Skin of body (tissue), 1 donor: ENCODE measurements at regions not wholly inside any gene's neighbourhood (a gene's known extent, or its start where the extent isn't known, plus 50 kb on each side); places are given as distances from the start of the nearest gene placed in this dataset.
A peak's percentile ranks its signal among the peaks of the same experiment; 100 is the strongest.

ENCODE experiments used
- DNase-seq: peaks from one replicate; lab custom pipeline; 2025; lab: John Stamatoyannopoulos, UW

DNA sequence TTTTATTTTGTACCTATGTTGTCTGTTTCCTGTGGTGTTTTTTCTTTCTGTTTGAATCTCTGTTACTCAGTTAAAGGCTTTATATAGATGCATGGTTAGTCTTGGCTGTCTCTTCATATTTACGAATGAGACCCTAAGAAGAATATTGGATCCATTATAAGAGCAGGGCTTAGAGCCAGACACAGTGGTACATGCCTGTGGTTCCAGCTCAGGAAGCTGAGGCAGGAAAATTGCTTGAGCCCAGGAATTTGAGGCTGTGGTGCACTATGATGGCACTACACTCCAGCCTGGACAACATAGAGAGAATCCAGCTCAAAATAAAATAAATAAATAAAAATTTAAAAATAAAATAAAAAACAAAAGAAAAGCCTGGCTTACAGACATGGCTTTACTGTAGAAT, 211.1 kb downstream of the SOD2 start:
- DNase-seq = no peak

DNA sequence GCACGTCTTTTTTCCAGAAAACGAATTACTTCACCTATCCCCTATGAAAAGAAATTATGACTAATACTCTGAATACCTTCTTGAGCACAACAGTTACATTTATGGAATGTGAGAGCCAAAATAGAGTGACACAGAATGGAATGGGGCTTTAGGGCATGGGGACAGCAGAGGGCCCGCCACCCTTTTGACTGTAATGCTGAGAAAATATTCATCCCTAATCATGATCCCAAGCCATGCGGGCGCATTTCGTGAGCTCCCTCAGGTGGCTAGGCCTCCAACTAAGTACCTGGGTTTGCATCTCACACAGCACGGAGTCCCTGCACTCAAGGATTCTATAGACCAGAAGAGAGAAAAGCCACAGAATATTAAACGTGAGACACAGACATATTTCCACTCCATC, 212.6 kb downstream of the SOD2 start:
- DNase-seq = no peak

DNA sequence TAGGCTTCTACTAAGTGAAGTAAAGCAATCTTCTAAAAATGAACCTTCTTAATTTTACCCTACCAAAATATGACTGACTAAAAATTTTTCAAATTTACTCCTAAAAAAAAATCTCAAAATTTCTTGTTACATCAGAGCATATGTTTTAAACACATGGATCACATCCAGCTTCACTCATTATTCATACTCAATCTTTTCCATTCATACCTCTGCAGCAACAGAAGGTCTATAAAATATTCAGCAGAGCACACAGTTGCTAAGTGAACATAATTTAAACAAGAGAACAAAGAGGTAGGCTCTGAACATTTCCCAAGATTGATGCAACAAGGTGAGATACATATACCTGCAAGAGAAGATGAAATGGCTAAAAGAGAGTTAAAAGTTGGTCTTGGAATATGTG, 213.9 kb downstream of the SOD2 start:
- DNase-seq = no peak

DNA sequence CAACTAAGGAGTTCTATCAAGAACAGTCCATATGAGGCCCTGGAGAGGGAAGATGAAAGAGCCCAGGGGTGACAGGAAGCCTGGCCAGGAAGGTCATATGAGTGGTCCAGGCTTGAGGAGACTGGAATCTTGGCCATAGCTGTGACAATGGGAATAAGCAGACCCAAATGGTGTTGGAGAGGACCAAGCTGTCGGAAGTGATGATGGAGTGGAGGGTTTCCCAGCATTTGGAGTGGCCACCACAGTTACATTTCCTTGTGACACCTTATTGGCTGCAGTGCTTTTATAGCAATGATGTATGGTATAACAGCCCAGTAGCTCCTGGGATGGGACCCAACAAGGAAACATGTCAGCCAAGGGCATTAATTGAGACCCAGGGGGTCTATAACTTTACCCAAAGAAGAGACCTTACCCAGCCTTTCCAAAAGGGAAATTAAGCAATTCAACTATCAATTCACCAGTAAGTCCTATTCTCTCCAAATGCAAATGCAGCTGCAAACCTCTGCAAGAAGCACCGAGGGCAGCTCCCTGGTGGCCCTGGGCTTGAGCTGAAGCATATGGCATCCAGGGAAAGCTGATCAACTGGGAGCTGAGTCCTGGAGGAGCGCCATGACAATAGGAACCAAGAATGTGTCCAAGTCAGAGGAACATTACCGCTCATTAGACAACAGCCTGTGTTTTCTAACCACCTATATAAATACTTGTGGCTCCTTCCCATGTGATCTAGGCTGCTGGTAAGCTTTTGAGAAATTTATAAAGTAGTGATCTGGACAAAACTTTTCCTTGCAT, 219.4 kb downstream of the SOD2 start:
- peak; percentile 78 for DNase-seq

DNA sequence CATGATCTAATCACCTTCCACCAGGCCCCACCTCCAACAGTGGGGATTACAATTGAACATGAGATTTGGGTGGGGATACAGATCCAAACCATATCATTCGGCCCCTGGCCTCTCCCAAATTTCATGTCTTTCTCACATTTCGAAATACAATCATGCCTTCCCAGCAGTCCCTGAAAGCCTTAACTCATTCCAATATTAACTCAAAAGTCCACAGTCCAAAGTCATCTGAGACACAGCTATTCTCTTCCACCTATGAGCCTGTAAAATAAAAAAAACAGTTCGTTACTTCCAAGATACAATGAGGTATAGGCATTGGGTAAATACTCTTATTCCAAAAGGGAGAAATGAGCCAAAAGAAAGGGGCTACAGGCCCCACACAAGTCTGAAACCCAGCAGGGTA, 222.6 kb downstream of the SOD2 start:
- no peak for DNase-seq

DNA sequence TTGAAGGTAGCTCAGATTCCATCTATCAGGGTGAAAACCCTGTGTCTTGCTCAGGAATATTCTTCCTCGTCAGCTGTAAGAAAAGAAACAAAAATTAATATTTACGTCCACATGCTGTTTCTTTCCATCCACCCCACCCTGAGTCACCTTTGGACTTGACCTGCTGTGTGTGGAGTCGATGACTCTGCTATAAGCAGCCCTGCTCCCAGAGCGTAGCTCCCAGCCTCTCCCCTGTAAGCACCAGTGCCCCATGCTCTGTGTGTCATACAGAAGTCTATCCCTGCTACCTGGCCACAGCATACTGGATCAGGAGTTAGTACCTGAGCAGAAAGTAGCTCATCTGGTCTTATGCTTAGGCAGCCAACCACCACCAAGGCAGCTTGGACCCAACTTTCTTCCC, 223.6 kb downstream of the SOD2 start:
- no peak for DNase-seq

DNA sequence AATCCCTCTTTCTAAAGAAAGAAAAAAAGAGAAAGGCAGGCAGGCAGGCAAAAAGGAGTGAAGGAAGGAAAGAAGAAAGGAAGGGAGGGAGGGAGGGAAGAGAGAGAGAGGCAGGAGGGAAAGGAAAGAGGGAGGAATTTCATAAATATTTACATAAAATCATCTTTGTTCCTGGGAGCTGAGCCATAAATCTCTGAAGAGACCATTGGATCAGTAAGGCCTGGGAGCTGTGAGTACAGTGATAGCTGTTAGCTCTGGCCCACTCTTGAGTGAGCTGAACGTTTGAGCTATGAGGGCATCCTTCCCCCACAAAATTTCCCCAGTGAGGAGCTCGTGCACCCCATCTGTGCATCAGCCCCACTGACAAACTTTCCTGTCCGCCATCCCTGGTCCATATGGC, 224.0 kb downstream of the SOD2 start:
- no peak for DNase-seq

DNA sequence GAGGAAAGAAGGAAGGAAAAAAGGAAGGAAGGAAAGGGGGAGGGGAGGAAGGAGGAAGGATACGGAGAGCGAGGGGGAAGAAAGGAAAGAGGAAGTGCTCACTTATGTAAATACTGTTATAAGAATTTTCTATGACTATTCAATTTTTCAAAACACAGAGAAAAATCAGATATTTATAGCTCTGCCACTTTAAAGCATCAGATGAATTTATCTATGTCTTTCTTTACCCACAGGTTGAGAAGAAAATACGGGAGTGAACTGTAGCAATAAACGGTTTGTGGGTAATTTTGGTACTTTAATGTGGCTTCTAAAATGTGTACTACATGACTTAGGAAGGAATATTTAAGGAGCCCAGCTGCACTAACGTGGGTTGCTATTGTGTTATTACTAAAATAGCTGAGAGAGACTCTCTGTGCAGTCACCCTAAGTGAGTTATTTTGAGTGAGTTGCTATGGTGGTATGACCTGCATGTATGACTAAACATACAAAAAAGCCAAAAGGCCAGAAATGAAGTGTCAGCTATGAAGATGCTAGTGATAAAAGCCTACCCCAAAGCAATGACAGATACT, 225.5 kb downstream of the SOD2 start:
- no peak for DNase-seq

DNA sequence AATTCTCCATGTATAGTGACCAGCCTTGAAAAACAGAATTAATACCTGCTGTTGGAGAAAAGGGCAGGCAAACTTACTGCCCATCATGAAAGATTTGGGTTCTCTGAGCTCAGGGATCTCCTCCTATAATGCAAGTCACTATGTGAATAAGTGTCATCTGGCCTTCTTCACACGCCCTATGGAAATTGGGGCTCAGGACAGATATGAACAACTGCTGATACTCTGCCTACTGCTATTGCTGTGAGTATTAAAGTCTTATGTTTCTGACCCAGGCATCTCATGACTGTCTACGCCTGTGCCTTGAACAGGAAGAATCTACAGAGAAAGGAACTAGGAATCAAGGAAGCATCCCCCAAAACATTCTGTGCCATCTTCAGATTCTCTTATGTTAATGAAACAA, 226.1 kb downstream of the SOD2 start:
- no peak for DNase-seq

DNA sequence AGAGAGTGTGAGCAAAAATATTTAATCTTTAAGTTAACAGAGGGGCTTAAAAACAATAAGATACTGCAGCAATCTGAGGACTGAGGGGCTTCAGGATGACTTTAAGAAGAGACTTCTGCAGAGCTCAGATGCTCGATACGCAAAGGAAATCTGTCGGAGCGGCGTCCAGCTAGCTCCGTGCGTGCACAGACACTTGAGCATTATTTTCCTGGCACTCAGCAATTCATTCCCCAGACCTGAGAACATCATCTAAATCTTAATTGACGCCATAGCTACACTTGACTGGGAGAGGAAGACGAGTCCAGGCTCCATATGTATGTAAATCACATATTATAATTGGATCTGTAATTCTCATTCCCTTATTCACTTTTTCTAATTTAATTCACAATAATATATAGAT, 228.2 kb downstream of the SOD2 start:
- peak; percentile 95 for DNase-seq

DNA sequence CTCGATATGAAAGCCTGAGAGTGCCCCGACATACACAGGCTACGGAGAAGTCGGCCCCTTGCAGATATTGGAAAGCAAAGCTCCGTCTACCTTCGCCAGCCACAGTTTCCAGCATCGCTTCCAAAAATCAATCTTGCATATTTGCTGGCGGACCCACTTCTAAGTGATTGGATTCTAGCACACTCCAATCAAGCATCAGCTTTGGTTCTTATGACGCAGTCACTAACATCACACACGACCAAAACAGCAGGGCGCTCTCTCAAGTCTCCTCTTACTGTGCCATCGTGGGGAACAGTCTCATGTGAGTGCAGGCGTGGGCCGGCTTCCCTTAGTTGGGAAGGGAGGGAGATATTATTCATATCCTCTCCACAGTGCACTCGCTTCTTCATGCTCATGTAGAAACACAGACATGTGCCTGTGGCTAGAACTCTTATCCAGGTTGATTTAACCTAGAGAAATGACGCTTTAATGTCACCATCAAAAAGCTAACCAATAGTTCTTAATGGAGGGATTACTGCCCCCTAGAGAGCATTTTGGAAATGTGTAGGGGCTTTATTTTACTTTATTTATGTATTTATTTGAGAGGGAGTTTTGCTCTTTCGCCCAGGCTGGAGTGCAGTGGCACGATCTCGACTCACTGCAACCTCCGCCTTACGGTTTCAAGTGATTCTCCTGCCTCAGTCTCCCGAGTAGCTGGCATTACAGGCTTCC, 229.8 kb downstream of the SOD2 start:
- DNase-seq = no peak

DNA sequence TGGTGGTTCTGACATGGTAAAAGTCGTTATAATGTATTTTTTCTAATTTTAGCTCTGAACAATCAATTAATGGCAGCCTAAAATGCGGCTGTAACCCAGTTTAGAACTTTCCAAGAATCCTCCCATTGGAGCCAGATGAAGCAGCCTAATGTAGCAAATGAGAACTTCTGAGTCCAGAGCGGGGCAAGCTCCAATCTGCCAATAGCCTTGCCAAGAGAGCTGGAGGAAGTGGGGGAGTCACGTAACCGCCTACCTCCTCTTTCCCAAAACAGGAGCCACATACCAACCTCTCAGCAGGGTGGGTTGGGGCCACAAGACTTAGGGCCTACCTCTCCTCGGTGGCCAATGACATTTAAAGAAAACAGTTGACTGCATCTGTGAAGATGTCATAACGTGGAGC, 230.6 kb downstream of the SOD2 start:
- no peak for DNase-seq

DNA sequence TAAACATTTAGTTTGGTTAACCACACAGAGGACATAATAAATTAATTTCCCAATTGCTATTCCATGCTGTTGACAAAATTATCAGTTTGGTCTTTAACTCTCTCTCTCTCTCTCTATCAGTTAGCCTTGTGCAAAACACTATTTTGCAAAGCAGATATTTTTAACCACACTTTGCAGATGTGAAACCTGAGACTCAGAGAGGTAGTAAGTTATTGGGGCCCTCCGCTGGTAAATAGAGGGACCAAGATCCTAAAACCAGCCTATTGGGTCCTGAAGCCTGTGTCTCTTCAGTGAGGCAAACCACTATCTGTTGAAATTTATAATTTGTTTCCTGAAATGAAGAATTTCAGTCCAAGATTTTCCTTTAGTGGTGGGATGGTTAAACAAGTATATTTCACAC, 231.0 kb downstream of the SOD2 start:
- DNase-seq = no peak

DNA sequence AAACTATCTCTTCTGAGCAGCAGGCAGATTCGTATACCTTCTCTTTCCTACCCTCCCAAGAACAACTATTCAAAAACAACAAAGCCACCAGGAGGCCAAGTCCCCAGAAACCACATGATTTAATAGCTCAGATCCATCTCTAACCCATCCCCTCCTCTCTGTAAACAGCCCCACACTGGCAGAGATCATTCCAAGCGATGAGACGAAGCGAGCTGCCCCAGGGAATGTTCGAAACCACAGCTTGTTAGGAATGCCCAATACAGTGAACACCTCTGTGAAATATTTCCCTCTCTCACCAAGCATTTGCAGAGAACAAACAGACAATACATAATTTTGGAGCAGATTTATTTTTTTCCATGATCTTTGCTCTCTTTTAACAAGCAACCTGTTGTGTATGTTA, 231.8 kb downstream of the SOD2 start:
- DNase-seq = no peak

DNA sequence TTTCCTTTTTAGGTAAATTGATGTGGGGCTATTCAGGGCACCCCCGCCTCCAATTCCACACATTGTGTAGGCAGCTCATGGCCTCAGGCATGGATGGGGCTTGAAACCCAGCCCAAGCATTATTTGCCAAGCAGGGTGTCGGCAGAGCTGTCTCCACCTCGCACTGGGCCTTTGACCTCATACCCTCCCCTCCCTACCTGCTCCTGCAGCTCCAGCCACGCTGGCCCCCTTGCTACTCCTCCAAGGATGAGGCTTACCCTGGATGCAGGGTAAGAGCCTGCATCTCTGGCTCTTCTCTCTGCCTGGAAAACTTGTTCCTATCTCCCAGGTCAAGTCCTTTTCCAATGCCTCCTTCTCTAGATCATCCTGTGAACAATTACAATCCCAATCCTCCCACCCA, 232.6 kb downstream of the SOD2 start:
- no peak for DNase-seq

DNA sequence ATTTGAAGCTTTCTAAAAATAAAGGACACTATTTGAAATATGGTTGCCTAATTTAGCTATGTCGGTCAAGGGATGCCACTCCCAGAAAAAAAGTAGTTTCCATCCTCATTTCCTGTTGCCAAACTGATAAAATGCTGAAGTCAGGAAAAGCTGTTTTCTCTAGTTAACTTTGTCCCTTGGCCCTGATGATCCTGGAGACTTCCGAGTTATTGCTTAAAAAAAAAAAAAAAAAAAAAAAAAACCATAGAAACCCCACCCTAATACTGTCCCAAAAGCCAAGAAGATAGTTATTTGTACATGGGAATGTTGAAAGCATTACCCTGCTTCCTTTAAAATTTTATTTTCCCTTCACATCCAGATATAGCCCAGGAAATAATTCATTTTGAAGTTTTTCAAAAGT, 236.7 kb downstream of the SOD2 start:
- peak; percentile 89 for DNase-seq

DNA sequence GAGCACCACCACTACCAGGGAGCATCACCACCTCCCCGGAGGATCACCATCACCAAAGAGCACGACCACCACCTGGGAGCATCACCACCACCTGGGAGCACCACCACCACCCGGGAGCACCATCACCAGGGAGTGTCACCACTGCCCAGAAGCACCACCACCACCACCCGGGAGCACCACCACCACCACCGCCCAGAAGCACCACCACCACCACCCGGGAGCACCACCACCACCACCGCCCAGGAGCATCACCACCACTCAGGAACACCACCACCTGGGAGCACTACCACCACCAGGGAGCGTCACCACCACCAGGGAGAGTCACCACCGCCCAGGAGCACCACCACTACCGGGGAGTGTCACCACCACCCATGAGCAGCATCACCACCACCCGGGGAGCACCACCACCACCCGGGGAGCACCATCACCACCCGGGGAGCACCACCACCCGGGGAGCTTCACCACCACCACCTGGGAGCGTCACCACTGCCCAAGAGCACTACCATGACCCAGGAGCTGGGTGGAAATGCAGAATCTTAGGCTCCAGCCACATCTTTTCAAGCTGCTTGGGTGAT, 237.3 kb downstream of the SOD2 start:
- no peak for DNase-seq

DNA sequence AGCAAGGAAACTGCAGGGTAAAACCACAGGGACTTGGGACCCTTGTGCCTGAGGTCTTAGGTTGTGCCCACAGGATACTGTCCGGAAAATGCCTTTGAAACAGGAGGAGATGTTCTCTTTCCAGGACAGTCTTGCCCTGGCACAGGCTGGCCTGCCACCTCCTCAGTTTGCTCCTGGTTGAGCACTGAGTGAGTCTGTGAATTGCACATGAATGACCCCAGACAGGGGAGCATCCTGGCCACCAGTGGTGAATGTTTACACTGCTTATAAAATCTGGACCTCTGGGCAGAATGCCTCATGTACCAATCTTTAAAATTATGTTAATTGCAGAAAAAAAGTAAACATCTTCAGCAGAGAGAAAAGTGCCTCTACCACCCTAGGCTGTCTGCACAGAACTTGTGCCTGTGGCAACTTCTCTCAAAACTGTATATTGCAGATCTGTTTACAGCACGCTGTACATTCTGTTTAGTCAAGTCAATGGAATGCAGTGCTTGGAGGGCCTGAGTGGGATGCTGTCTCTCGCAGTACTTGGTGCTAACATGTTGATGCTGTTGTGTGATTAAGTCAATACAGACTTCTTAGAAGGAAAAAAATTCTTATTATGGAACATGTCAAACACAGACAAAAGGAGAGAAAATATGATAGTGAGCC, 242.1 kb downstream of the SOD2 start:
- peak; percentile 97 for DNase-seq

DNA sequence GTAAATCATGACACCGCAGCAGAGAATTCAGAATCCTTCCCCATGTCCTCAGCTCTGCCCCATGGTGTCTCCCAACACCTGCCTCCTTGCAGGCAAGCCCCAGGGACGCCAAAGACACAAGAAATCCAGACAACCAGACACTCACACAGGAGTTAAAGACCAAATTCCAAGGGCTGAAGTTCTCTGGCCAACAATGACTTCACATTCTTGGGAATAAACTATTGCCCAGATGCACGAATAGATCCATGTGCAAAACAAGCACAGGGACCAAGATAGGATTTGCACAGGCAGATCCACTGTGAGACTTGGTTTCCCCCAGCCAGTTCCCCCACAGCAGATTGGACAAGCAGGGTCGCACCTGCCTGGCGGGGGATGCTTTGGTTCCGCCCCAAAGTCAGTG, 246.7 kb downstream of the SOD2 start:
- peak; percentile 32 for DNase-seq

DNA sequence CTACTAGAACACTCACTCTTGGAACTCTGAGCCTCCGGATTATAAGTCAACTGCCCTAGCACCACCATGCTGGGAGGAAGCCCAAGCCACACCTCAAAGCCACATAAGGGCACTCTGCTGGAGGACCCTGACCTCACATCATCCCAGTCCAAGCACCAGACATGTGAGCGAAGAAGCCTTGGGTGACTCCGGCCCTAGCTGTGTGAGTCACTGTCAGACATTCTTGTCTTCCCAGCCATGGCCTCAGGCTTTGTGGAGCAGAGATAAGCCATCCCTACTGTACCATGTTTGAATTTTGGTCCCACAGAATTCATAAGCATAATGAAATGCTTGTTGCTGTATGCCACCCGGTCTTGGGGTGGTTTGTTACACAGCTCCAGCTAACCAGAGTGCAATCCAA, 247.7 kb downstream of the SOD2 start:
- DNase-seq = no peak

DNA sequence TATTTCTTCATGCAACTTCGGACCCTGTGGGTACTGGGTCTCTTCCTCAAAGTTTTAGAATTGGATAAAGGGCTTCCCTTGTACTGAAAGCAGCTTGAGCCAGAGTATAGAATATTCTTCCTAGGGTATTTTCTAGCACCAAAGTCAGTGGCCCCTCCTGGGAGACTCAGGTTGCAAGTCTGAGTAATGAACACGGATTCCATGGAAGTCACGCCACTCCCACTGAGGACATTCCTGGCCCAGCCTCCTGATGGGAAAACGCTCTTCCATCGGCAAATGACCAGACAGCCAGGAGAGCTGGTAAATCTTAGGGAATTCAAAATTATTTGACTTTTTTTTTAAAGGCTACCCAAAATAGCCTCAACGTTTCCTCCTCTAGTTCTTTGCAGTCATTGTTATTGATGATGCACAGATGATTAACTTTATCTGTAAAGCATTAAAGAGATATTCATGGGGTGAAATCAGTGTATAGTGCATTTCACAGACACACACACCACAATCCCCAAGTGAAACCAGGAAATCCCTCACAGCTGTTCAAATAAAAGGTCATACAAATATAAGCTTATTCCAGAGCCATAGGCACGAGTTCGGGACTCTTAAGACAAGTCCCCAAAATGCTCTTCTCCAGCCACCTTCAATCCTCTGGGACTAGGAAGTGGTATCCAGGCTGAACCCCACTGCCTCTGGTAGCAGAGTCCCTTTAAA, 248.8 kb downstream of the SOD2 start:
- DNase-seq = peak; percentile 50
